ENCODE measurements at regions not wholly inside any gene's neighbourhood (a gene's known extent, or its start where the extent isn't known, plus 50 kb on each side); places are given as distances from the start of the nearest gene placed in this dataset.

DNA sequence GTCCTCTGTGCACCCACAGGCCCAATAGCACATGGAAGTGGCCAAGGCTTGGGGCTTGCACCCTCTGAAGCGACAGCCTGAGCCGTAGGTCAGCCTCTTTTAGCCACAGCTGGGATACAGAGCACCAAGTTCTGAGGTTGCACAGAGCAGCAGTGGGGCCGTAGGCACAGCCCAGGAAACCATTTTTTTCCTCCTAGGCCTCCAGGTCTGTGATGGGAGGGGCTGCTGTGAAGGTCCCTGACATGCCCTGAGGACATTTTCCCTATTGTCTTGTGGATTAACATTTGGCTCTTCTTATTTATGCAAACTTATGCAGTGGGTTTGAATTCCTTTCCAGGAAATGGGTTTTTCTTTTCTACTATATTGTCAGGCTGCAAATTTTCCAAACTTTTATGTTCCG lies 878.7 kb upstream of the MAN1A1 start:
- no peak overlapping the region for H2AFZ ChIP-seq (ENCODE audit: low read length, unreplicated experiment)
- H3K36me3 ChIP-seq (ENCODE audit: insufficient read depth, low read length) = no peaks in the 10 kb centered on the region
- H3K27ac ChIP-seq (ENCODE audit: low read depth, low read length) = no peak overlapping the region
- no peaks in the 10 kb centered on the region for H3K79me2 ChIP-seq (ENCODE audit: control insufficient read depth, insufficient read depth, low read length, unreplicated experiment)
- H3K4me3 ChIP-seq (ENCODE audit: low read depth, low read length) = no peak overlapping the region
- H3K4me1 ChIP-seq (ENCODE audit: control insufficient read depth, insufficient read depth, low read length, unreplicated experiment) = no peaks in the 10 kb centered on the region
- no peaks in the 10 kb centered on the region for H3K27me3 ChIP-seq (ENCODE audit: insufficient read depth, low read length)

GRCh38 chr6:120219339-120219738 lies 869.8 kb upstream of the MAN1A1 start:
- H3K27ac ChIP-seq (ENCODE audit: low read depth, low read length) = no peak overlapping the region
- H3K4me1 ChIP-seq (ENCODE audit: control insufficient read depth, insufficient read depth, low read length, unreplicated experiment) = no peaks in the 10 kb centered on the region
- no peak overlapping the region for H2AFZ ChIP-seq (ENCODE audit: low read length, unreplicated experiment)
- H3K4me3 ChIP-seq (ENCODE audit: low read depth, low read length) = no peak overlapping the region
- H3K27me3 ChIP-seq (ENCODE audit: insufficient read depth, low read length) = no peaks in the 10 kb centered on the region
- no peaks in the 10 kb centered on the region for H3K79me2 ChIP-seq (ENCODE audit: control insufficient read depth, insufficient read depth, low read length, unreplicated experiment)
- no peaks in the 10 kb centered on the region for H3K36me3 ChIP-seq (ENCODE audit: insufficient read depth, low read length)

GRCh38 chr6:120214088-120214499 lies 864.5 kb upstream of the MAN1A1 start:
- Histone ChIP-seq H3K36me3 (ENCODE audit: insufficient read depth, low read length) (no peaks in the 10 kb centered on the region), H3K4me3 (ENCODE audit: low read depth, low read length) (no peak overlapping the region), H3K27me3 (ENCODE audit: insufficient read depth, low read length) (no peaks in the 10 kb centered on the region), H2AFZ (ENCODE audit: low read length, unreplicated experiment) (no peak overlapping the region), H3K79me2 (ENCODE audit: control insufficient read depth, insufficient read depth, low read length, unreplicated experiment) (no peaks in the 10 kb centered on the region), H3K27ac (ENCODE audit: low read depth, low read length) (no peak overlapping the region), H3K4me1 (ENCODE audit: control insufficient read depth, insufficient read depth, low read length, unreplicated experiment) (peaks cover 13% of the 10 kb centered on the region)

- Histone ChIP-seq H3K27me3 (ENCODE audit: insufficient read depth, low read length) (no peaks in the 10 kb centered on the region), H3K4me1 (ENCODE audit: control insufficient read depth, insufficient read depth, low read length, unreplicated experiment) (peaks cover 13% of the 10 kb centered on the region), H3K36me3 (ENCODE audit: insufficient read depth, low read length) (no peaks in the 10 kb centered on the region), H3K4me3 (ENCODE audit: low read depth, low read length) (no peak overlapping the region), H2AFZ (ENCODE audit: low read length, unreplicated experiment) (peak overlapping the region; percentile 35), H3K27ac (ENCODE audit: low read depth, low read length) (no peak overlapping the region), H3K79me2 (ENCODE audit: control insufficient read depth, insufficient read depth, low read length, unreplicated experiment) (no peaks in the 10 kb centered on the region)
Measured at GRCh38 chr6:120211955-120212792, 862.6 kb upstream of the MAN1A1 start.

DNA sequence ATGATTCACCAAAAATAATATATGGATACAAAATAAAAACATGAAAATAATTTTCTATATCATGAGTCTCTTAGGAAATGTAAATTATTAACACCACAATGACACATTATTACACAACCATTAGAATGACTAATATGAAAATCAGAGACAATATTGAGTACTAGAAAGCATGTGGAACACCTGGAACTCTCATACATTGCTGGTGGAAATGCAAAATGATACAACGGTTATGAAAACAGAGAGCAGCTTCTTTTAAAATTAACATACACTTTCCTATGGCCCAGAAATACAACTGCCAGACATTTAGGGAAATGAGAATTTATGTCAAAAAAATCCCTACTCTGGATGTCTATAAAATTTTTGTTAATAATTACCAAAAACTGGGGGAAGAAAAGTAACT lies 853.3 kb upstream of the MAN1A1 start:
- Histone ChIP-seq H3K27ac (ENCODE audit: low read depth, low read length) (no peak overlapping the region), H3K36me3 (ENCODE audit: insufficient read depth, low read length) (no peaks in the 10 kb centered on the region), H3K79me2 (ENCODE audit: control insufficient read depth, insufficient read depth, low read length, unreplicated experiment) (no peaks in the 10 kb centered on the region), H3K4me3 (ENCODE audit: low read depth, low read length) (no peak overlapping the region), H3K27me3 (ENCODE audit: insufficient read depth, low read length) (no peaks in the 10 kb centered on the region), H2AFZ (ENCODE audit: low read length, unreplicated experiment) (no peak overlapping the region), H3K4me1 (ENCODE audit: control insufficient read depth, insufficient read depth, low read length, unreplicated experiment) (no peaks in the 10 kb centered on the region)

DNA sequence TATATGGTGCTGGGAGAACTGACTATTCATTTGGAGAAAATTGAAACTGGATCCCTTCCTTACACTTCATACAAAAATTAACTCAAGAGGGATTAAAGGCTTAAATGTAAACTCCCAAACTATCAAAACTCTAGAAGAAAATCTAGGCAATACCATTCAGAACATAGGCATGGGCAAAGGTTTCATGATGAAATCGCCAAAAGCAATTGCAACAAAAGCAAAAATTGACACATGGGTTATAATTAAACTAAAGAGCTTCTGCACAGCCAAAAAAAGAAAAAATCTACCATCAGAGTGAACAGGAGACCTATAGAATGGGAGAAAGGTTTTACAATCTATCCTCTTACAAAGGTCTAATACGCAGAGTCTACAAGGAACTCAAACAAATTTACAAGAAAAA lies 851.3 kb upstream of the MAN1A1 start:
- no peaks in the 10 kb centered on the region for H3K4me1 ChIP-seq (ENCODE audit: control insufficient read depth, insufficient read depth, low read length, unreplicated experiment)
- no peaks in the 10 kb centered on the region for H3K79me2 ChIP-seq (ENCODE audit: control insufficient read depth, insufficient read depth, low read length, unreplicated experiment)
- H3K36me3 ChIP-seq (ENCODE audit: insufficient read depth, low read length) = no peaks in the 10 kb centered on the region
- no peak overlapping the region for H2AFZ ChIP-seq (ENCODE audit: low read length, unreplicated experiment)
- H3K27ac ChIP-seq (ENCODE audit: low read depth, low read length) = no peak overlapping the region
- no peaks in the 10 kb centered on the region for H3K27me3 ChIP-seq (ENCODE audit: insufficient read depth, low read length)
- no peak overlapping the region for H3K4me3 ChIP-seq (ENCODE audit: low read depth, low read length)

DNA sequence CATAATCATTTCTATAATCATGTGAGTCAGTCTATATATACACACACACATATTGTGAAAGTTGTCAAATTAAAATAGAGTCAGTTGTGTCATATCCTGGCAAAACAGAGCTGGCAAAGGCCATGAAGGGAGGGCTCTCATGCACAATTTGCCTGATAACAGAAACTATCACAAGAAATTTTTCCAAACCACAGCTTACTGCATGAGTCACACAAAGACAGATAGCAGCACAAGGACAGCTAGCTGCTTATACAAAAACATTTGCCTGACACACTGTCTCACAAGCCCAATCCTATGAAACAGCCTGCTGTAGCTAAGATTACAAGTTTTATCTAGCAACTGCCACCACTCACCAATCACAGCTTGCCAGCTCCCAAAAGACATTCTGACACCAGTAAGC lies 848.5 kb upstream of the MAN1A1 start:
- no peaks in the 10 kb centered on the region for H3K79me2 ChIP-seq (ENCODE audit: control insufficient read depth, insufficient read depth, low read length, unreplicated experiment)
- H2AFZ ChIP-seq (ENCODE audit: low read length, unreplicated experiment) = no peak overlapping the region
- peak overlapping the region; percentile 9; the same call in 1 of the 2 replicates for H3K27ac ChIP-seq (ENCODE audit: low read depth, low read length)
- no peaks in the 10 kb centered on the region for H3K4me1 ChIP-seq (ENCODE audit: control insufficient read depth, insufficient read depth, low read length, unreplicated experiment)
- H3K4me3 ChIP-seq (ENCODE audit: low read depth, low read length) = no peak overlapping the region
- H3K36me3 ChIP-seq (ENCODE audit: insufficient read depth, low read length) = no peaks in the 10 kb centered on the region
- H3K27me3 ChIP-seq (ENCODE audit: insufficient read depth, low read length) = no peaks in the 10 kb centered on the region

DNA sequence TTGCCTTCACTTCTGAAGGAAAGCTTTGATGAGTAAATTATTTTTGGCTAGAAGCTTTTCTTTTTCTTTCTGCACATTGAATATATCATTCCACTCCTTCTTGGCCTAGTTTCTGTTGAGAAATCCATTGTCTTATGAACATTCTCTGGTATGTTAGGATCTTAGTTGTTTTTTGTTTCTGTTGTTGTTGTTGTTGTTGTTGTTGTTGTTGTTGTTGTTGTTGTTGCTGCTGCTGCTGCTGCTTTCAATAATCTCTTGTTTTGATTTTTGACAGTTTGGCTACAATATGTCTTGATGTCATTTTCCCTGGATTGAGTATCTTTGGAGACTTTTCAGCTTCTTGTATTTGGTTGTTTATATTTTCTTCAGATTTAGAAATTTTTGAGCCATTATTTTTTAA lies 836.5 kb upstream of the MAN1A1 start:
- no peak overlapping the region for H3K27ac ChIP-seq (ENCODE audit: low read depth, low read length)
- no peaks in the 10 kb centered on the region for H3K27me3 ChIP-seq (ENCODE audit: insufficient read depth, low read length)
- H3K36me3 ChIP-seq (ENCODE audit: insufficient read depth, low read length) = no peaks in the 10 kb centered on the region
- H2AFZ ChIP-seq (ENCODE audit: low read length, unreplicated experiment) = no peak overlapping the region
- H3K4me1 ChIP-seq (ENCODE audit: control insufficient read depth, insufficient read depth, low read length, unreplicated experiment) = no peaks in the 10 kb centered on the region
- H3K4me3 ChIP-seq (ENCODE audit: low read depth, low read length) = no peak overlapping the region
- H3K79me2 ChIP-seq (ENCODE audit: control insufficient read depth, insufficient read depth, low read length, unreplicated experiment) = no peaks in the 10 kb centered on the region

GRCh38 chr6:120173250-120173649 lies 823.7 kb upstream of the MAN1A1 start:
- no peaks in the 10 kb centered on the region for H3K79me2 ChIP-seq (ENCODE audit: control insufficient read depth, insufficient read depth, low read length, unreplicated experiment)
- no peak overlapping the region for H3K4me3 ChIP-seq (ENCODE audit: low read depth, low read length)
- H3K27ac ChIP-seq (ENCODE audit: low read depth, low read length) = no peak overlapping the region
- no peaks in the 10 kb centered on the region for H3K4me1 ChIP-seq (ENCODE audit: control insufficient read depth, insufficient read depth, low read length, unreplicated experiment)
- H2AFZ ChIP-seq (ENCODE audit: low read length, unreplicated experiment) = no peak overlapping the region
- H3K36me3 ChIP-seq (ENCODE audit: insufficient read depth, low read length) = no peaks in the 10 kb centered on the region
- H3K27me3 ChIP-seq (ENCODE audit: insufficient read depth, low read length) = no peaks in the 10 kb centered on the region

GRCh38 chr6:120164531-120164930 lies 815.0 kb upstream of the MAN1A1 start:
- H3K79me2 ChIP-seq (ENCODE audit: control insufficient read depth, insufficient read depth, low read length, unreplicated experiment) = no peaks in the 10 kb centered on the region
- no peak overlapping the region for H2AFZ ChIP-seq (ENCODE audit: low read length, unreplicated experiment)
- no peak overlapping the region for H3K27ac ChIP-seq (ENCODE audit: low read depth, low read length)
- no peaks in the 10 kb centered on the region for H3K4me1 ChIP-seq (ENCODE audit: control insufficient read depth, insufficient read depth, low read length, unreplicated experiment)
- no peaks in the 10 kb centered on the region for H3K27me3 ChIP-seq (ENCODE audit: insufficient read depth, low read length)
- no peaks in the 10 kb centered on the region for H3K36me3 ChIP-seq (ENCODE audit: insufficient read depth, low read length)
- H3K4me3 ChIP-seq (ENCODE audit: low read depth, low read length) = no peak overlapping the region

DNA sequence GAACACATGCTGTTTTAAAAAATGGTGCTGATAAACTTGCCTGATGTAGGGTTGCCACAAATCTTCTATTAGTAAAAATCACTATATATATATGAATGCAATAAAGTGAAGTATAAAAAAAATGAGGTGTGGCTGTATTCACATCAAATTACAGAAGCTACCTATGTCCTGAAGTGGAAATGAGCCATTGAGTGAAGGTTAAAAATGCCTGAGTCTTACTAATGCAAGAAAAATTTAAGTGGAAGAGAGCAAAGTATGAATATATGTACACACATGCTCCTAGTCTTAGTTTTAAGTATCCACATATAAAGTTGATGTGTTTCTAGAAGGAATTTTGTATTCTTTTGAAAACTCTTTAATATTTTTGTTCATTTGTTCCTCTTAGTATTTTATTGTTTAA lies 808.3 kb upstream of the MAN1A1 start:
- Histone ChIP-seq H3K4me1 (ENCODE audit: control insufficient read depth, insufficient read depth, low read length, unreplicated experiment) (no peaks in the 10 kb centered on the region), H3K4me3 (ENCODE audit: low read depth, low read length) (no peak overlapping the region), H3K36me3 (ENCODE audit: insufficient read depth, low read length) (no peaks in the 10 kb centered on the region), H3K27ac (ENCODE audit: low read depth, low read length) (no peak overlapping the region), H2AFZ (ENCODE audit: low read length, unreplicated experiment) (no peak overlapping the region), H3K79me2 (ENCODE audit: control insufficient read depth, insufficient read depth, low read length, unreplicated experiment) (no peaks in the 10 kb centered on the region), H3K27me3 (ENCODE audit: insufficient read depth, low read length) (no peaks in the 10 kb centered on the region)
